H9 (cell line): ENCODE measurements at regions not wholly inside any gene's neighbourhood (a gene's known extent, or its start where the extent isn't known, plus 50 kb on each side); places are given as distances from the start of the nearest gene placed in this dataset.

Experiments used
- DNase-seq: peaks from one replicate; pipeline ENCODE4 v3.0.0-alpha.2; 2017
- H2AFZ ChIP-seq: one replicate; pipeline ENCODE4 v1.6.1; 2013; ENCODE audit warnings: mild to moderate bottlenecking, low read length, control low read depth, moderate library complexity
- H2AK5ac ChIP-seq: 2 replicates; pipeline ENCODE4 v1.6.1; 2013; ENCODE audit warnings: low read length, control low read depth, mixed read lengths; ENCODE audit not compliant: insufficient read length
- H2BK120ac ChIP-seq: one replicate; pipeline ENCODE4 v1.6.1; 2013; ENCODE audit warnings: low read depth, mild to moderate bottlenecking, low read length, control low read depth, inconsistent platforms; ENCODE audit not compliant: poor library complexity, severe bottlenecking
- H2BK12ac ChIP-seq: 2 replicates; pipeline ENCODE4 v1.6.1; 2013; ENCODE audit warnings: low read length, control low read depth, mixed read lengths, low read depth; ENCODE audit not compliant: insufficient read length
- H2BK15ac ChIP-seq: 2 replicates; pipeline ENCODE4 v1.6.1; 2013; ENCODE audit warnings: low read depth, low read length, control low read depth
- H2BK20ac ChIP-seq: one replicate; pipeline ENCODE4 v1.6.1; 2013; ENCODE audit warnings: low read depth, mild to moderate bottlenecking, low read length, control low read depth, inconsistent platforms; ENCODE audit not compliant: poor library complexity, severe bottlenecking
- H2BK5ac ChIP-seq: 2 replicates; pipeline ENCODE4 v1.6.1; 2013; ENCODE audit warnings: low read length, control low read depth, mixed read lengths; ENCODE audit not compliant: insufficient read length
- H3K14ac ChIP-seq: 2 replicates; pipeline ENCODE4 v1.6.1; 2013; ENCODE audit warnings: low read length, control low read depth; ENCODE audit not compliant: insufficient read depth
- H3K18ac ChIP-seq: 2 replicates; pipeline ENCODE4 v1.6.1; 2013; ENCODE audit warnings: low read depth, mild to moderate bottlenecking, mixed read lengths, low read length, control low read depth; ENCODE audit not compliant: insufficient read length
- H3K23ac ChIP-seq: 2 replicates; pipeline ENCODE4 v1.6.1; 2013; ENCODE audit warnings: low read length, control low read depth, mixed read lengths, low read depth; ENCODE audit not compliant: insufficient read length
- H3K23me2 ChIP-seq: 2 replicates; pipeline ENCODE4 v1.6.1; 2013; ENCODE audit warnings: low read depth, mild to moderate bottlenecking, mixed read lengths, low read length, control low read depth; ENCODE audit not compliant: insufficient read length, poor library complexity, severe bottlenecking
- H3K27ac ChIP-seq: 2 replicates; pipeline ENCODE4 v1.5.1; 2013; ENCODE audit warnings: low read length, control low read depth, mixed read lengths, low read depth; ENCODE audit not compliant: insufficient read length
- H3K27me3 ChIP-seq: 2 replicates; pipeline ENCODE4 v1.6.1; 2013; ENCODE audit warnings: low read length, control low read depth, inconsistent platforms; ENCODE audit not compliant: insufficient read depth
- H3K4ac ChIP-seq: 2 replicates; pipeline ENCODE4 v1.6.1; 2013; ENCODE audit warnings: low read depth, mild to moderate bottlenecking, control low read depth, inconsistent platforms, low read length, moderate library complexity
- H3K4me1 ChIP-seq: 2 replicates; pipeline ENCODE4 v1.6.1; 2013; ENCODE audit warnings: low read length, control low read depth, inconsistent platforms; ENCODE audit not compliant: insufficient read depth
- H3K4me2 ChIP-seq: 2 replicates; pipeline ENCODE4 v1.6.1; 2013; ENCODE audit warnings: low read length, control low read depth, mixed read lengths; ENCODE audit not compliant: insufficient read length, insufficient read depth
- H3K56ac ChIP-seq: 2 replicates; pipeline ENCODE4 v1.6.1; 2013; ENCODE audit warnings: low read depth, mild to moderate bottlenecking, mixed read lengths, low read length, control low read depth; ENCODE audit not compliant: insufficient read length
- H3K79me1 ChIP-seq: 2 replicates; pipeline ENCODE4 v1.6.1; 2013; ENCODE audit warnings: low read depth, mild to moderate bottlenecking, moderate library complexity, low read length, control low read depth, inconsistent platforms; ENCODE audit not compliant: insufficient read depth, poor library complexity, severe bottlenecking
- H3K79me2 ChIP-seq: 2 replicates; pipeline ENCODE4 v1.6.1; 2013; ENCODE audit warnings: low read length, control low read depth, inconsistent platforms; ENCODE audit not compliant: insufficient read depth
- H3K9ac ChIP-seq: 2 replicates; pipeline ENCODE4 v1.6.1; 2013; ENCODE audit warnings: low read length, control low read depth, mixed read lengths; ENCODE audit not compliant: insufficient read length; ENCODE audit errors: extremely low read depth
- H3K9me3 ChIP-seq: one replicate; pipeline ENCODE4 v1.6.1; 2013; ENCODE audit warnings: low read depth, low read length, inconsistent platforms; ENCODE audit not compliant: control insufficient read depth
- H3T11ph ChIP-seq: one replicate; pipeline ENCODE4 v1.6.1; 2013; ENCODE audit warnings: mild to moderate bottlenecking, low read length, control low read depth, inconsistent platforms
- H4K20me1 ChIP-seq: one replicate; pipeline ENCODE4 v1.6.1; 2013; ENCODE audit not compliant: control insufficient read depth, insufficient read length, insufficient read depth
- H4K5ac ChIP-seq: 2 replicates; pipeline ENCODE4 v1.6.1; 2013; ENCODE audit warnings: low read depth, mild to moderate bottlenecking, mixed read lengths, low read length, control low read depth; ENCODE audit not compliant: insufficient read length
- H4K8ac ChIP-seq: replicated peaks from 2 replicates; pipeline ENCODE4 v1.6.1; 2013; ENCODE audit warnings: low read length, control low read depth, mixed read lengths, low read depth; ENCODE audit not compliant: insufficient read length
- H4K91ac ChIP-seq: 2 replicates; pipeline ENCODE4 v1.6.1; 2013; ENCODE audit warnings: low read depth, mild to moderate bottlenecking, moderate library complexity, mixed read lengths, low read length, control low read depth; ENCODE audit not compliant: insufficient read length
- H3K27ac Mint-ChIP-seq, 3 experiments: 2 replicates in 2 of 3; 3 replicates in 1 of 3; pipeline ENCODE4 v1.8.0; 2020 to 2021; ENCODE audit warnings: mixed read lengths in 3 of 3, mild to moderate bottlenecking in 1 of 3, moderate library complexity in 1 of 3
- H3K27me3 Mint-ChIP-seq: 2 replicates; pipeline ENCODE4 v1.8.0; 2021; ENCODE audit warnings: low read depth, mild to moderate bottlenecking, moderate library complexity, mixed read lengths
- H3K36me3 Mint-ChIP-seq, 3 experiments: 2 replicates in 2 of 3; 3 replicates in 1 of 3; pipeline ENCODE4 v1.8.0; 2020 to 2021; ENCODE audit warnings: low read depth in 3 of 3, mixed read lengths in 3 of 3; ENCODE audit not compliant: insufficient read depth in 1 of 3
- H3K4me1 Mint-ChIP-seq, 2 experiments: 2 replicates each; pipeline ENCODE4 v1.8.0; 2020; ENCODE audit warnings: mixed read lengths in 2 of 2
- H3K4me3 Mint-ChIP-seq, 2 experiments: 2 replicates in 1 of 2; 3 replicates in 1 of 2; pipeline ENCODE4 v1.8.0; 2020 to 2021; ENCODE audit warnings: mild to moderate bottlenecking in 2 of 2, mixed read lengths in 2 of 2, moderate library complexity in 1 of 2
- H3K9me3 Mint-ChIP-seq, 2 experiments: 2 replicates in 1 of 2; 3 replicates in 1 of 2; pipeline ENCODE4 v1.8.0; 2020; ENCODE audit warnings: mild to moderate bottlenecking in 2 of 2, mixed read lengths in 2 of 2, moderate library complexity in 1 of 2
- CTCF ChIP-seq: fragments of 200-600 bp; sonication (generic); conservative IDR thresholded peaks from 3 replicates; pipeline ENCODE4 v1.8.0; 2021; ENCODE audit warnings: antibody characterized with exemption, mild to moderate bottlenecking
- WGBS: extraction: QIAGEN DNeasy Blood & Tissue Kit; methylation state at CpG from one replicate; pipeline ENCODE4 v1.1.7; 2013; ENCODE audit warnings: missing lambda C conversion rate, low lambda C conversion rate, mixed read lengths; ENCODE audit not compliant: insufficient read length; ENCODE audit errors: extremely low coverage; 5-methylcytosine and 5-hydroxymethylcytosine counted together

- H3K4me1 ChIP-seq, result peaks cover 6% of the 10 kb centered on the region; the same call in 1 of the 2 replicates
- no peak overlapping the region for H3K27ac Mint-ChIP-seq
- WGBS, result no CpG with 5 or more reads among the region's 4 CpGs
Measured at GRCh38 chr15:39529457-39529856, 51.4 kb upstream of the THBS1 start.

More at GRCh38 chr15:39529457-39529856, 51.4 kb upstream of the THBS1 start:
- Histone ChIP-seq H3K4me2 (no peak overlapping the region), H2BK15ac (no peak overlapping the region), H3K27me3 (no peaks in the 10 kb centered on the region), H3K14ac (no peak overlapping the region), H3T11ph (no peak overlapping the region), H4K91ac (no peak overlapping the region), H4K20me1 (no peaks in the 10 kb centered on the region), H4K5ac (no peak overlapping the region), H2BK20ac (no peak overlapping the region), H3K79me2 (no peaks in the 10 kb centered on the region), H3K9ac (no peak overlapping the region), H3K9me3 (no peaks in the 10 kb centered on the region), H2AK5ac (no peak overlapping the region), H3K23me2 (no peaks in the 10 kb centered on the region), H3K56ac (no peak overlapping the region), H2AFZ (no peak overlapping the region), H2BK5ac (no peak overlapping the region), H3K79me1 (no peaks in the 10 kb centered on the region), H3K4ac (no peak overlapping the region), H4K8ac (no peak overlapping the region), H2BK12ac (no peak overlapping the region), H3K27ac (no peak overlapping the region), H3K23ac (no peak overlapping the region), H2BK120ac (no peak overlapping the region), H3K18ac (no peak overlapping the region)
- H3K4me3 Mint-ChIP-seq, result no peak overlapping the region
- DNase-seq, result no peak
- no peak for TF ChIP-seq CTCF
- H3K4me1 Mint-ChIP-seq, result peaks cover 17 to 18% of the 10 kb centered on the region in 2 experiments
- H3K9me3 Mint-ChIP-seq, result peaks cover 4 to 9% of the 10 kb centered on the region in 2 experiments; a peak in 4 of 5 replicates
- peaks cover 21% of the 10 kb centered on the region for H3K27me3 Mint-ChIP-seq
- H3K36me3 Mint-ChIP-seq, result peaks cover 3 to 9% (median 5%) of the 10 kb centered on the region in 3 experiments; a peak in 4 of 7 replicates
